ENCODE measurements at regions not wholly inside any gene's neighbourhood (a gene's known extent, or its start where the extent isn't known, plus 50 kb on each side); places are given as distances from the start of the nearest gene placed in this dataset.

- Mint-ChIP-seq H3K36me3 (ENCODE audit: insufficient read depth in 1 of 3, low read depth in 3 of 3) (no peaks in the 10 kb centered on the region), H3K4me1 (no peaks in the 10 kb centered on the region), H3K4me3 (no peak overlapping the region), H3K9me3 (no peaks in the 10 kb centered on the region), H3K27me3 (ENCODE audit: low read depth) (no peaks in the 10 kb centered on the region), H3K27ac (no peak overlapping the region)
- TF ChIP-seq CTCF (conservative IDR thresholded peaks at IDR 0.05), result no peak
- Histone ChIP-seq H4K20me1 (ENCODE audit: control insufficient read depth, insufficient read depth, insufficient read length) (no peaks in the 10 kb centered on the region), H3K27me3 (ENCODE audit: insufficient read depth, low read length) (no peaks in the 10 kb centered on the region), H3K9me3 (ENCODE audit: control insufficient read depth, low read depth, low read length) (no peaks in the 10 kb centered on the region), H3T11ph (ENCODE audit: low read length) (no peak overlapping the region), H2BK15ac (ENCODE audit: low read depth, low read length) (no peak overlapping the region), H3K23me2 (ENCODE audit: insufficient read length, low read depth, low read length, poor library complexity, severe bottlenecking) (no peaks in the 10 kb centered on the region), H3K4me2 (ENCODE audit: insufficient read depth, insufficient read length, low read length) (no peak overlapping the region), H4K5ac (ENCODE audit: insufficient read length, low read depth, low read length) (no peak overlapping the region), H2BK120ac (ENCODE audit: low read depth, low read length, poor library complexity, severe bottlenecking) (no peak overlapping the region), H3K79me2 (ENCODE audit: insufficient read depth, low read length) (no peaks in the 10 kb centered on the region), H3K14ac (ENCODE audit: insufficient read depth, low read length) (no peak overlapping the region), H3K56ac (ENCODE audit: insufficient read length, low read depth, low read length) (no peak overlapping the region), H3K4ac (ENCODE audit: low read depth, low read length) (no peak overlapping the region), H3K23ac (ENCODE audit: insufficient read length, low read depth, low read length) (no peak overlapping the region), H3K18ac (ENCODE audit: insufficient read length, low read depth, low read length) (no peak overlapping the region), H3K79me1 (ENCODE audit: insufficient read depth, low read depth, low read length, poor library complexity, severe bottlenecking) (no peaks in the 10 kb centered on the region), H4K8ac (replicated peaks; ENCODE audit: insufficient read length, low read depth, low read length) (no peak overlapping the region), H4K91ac (ENCODE audit: insufficient read length, low read depth, low read length) (no peak overlapping the region), H2BK5ac (ENCODE audit: insufficient read length, low read length) (no peak overlapping the region), H2AFZ (ENCODE audit: low read length) (no peak overlapping the region), H2BK12ac (ENCODE audit: insufficient read length, low read depth, low read length) (no peak overlapping the region), H3K9ac (ENCODE audit: extremely low read depth, insufficient read length, low read length) (no peak overlapping the region), H2AK5ac (ENCODE audit: insufficient read length, low read length) (no peak overlapping the region), H3K4me1 (ENCODE audit: insufficient read depth, low read length) (no peaks in the 10 kb centered on the region), H3K27ac (ENCODE audit: insufficient read length, low read depth, low read length) (no peak overlapping the region), H2BK20ac (ENCODE audit: low read depth, low read length, poor library complexity, severe bottlenecking) (no peak overlapping the region)
- WGBS (ENCODE audit: extremely low coverage, insufficient read length, low lambda C conversion rate), result no CpG with 5 or more reads among the region's 2 CpGs
- DNase-seq, result no peak
Observed at GRCh38 chr4:20543131-20543530, 157.1 kb upstream of the PACRGL start.
